HEK293 (cell line): ENCODE measurements at regions not wholly inside any gene's neighbourhood (a gene's known extent, or its start where the extent isn't known, plus 50 kb on each side); places are given as distances from the start of the nearest gene placed in this dataset.

ENCODE experiments used
- INSM2 ChIP-seq: fragments of 450-650 bp; formaldehyde crosslinking; IDR thresholded peaks from 2 replicates; pipeline ENCODE4 v1.5.1; 2016; ENCODE audit warnings: missing biosample characterization, missing genetic modification characterization
- KLF7 ChIP-seq: fragments of 450-650 bp; formaldehyde crosslinking; IDR thresholded peaks from 2 replicates; pipeline ENCODE4 v1.5.1; 2016; ENCODE audit warnings: missing biosample characterization, missing genetic modification characterization, borderline replicate concordance
- KLF9 ChIP-seq: fragments of 450-650 bp; formaldehyde crosslinking; IDR thresholded peaks from 2 replicates; pipeline ENCODE4 v1.5.1; 2016; ENCODE audit warnings: missing biosample characterization, missing genetic modification characterization, low read depth
- MYNN ChIP-seq: fragments of 450-650 bp; formaldehyde crosslinking; IDR thresholded peaks from 2 replicates; pipeline ENCODE4 v1.5.1; 2016; ENCODE audit warnings: missing biosample characterization, missing genetic modification characterization, borderline replicate concordance
- OVOL3 ChIP-seq: fragments of 450-650 bp; formaldehyde crosslinking; IDR thresholded peaks from 2 replicates; pipeline ENCODE4 v1.5.1; 2016; ENCODE audit warnings: missing biosample characterization, missing genetic modification characterization
- PRDM2 ChIP-seq: fragments of 450-650 bp; formaldehyde crosslinking; IDR thresholded peaks from 2 replicates; pipeline ENCODE4 v1.5.1; 2016; ENCODE audit warnings: missing biosample characterization, missing genetic modification characterization, borderline replicate concordance
- SALL2 ChIP-seq: fragments of 450-650 bp; formaldehyde crosslinking; IDR thresholded peaks from 2 replicates; pipeline ENCODE4 v1.5.0; 2017; ENCODE audit warnings: missing biosample characterization, mild to moderate bottlenecking, missing genetic modification characterization, borderline replicate concordance
- SP2 ChIP-seq: fragments of 450-650 bp; formaldehyde crosslinking; IDR thresholded peaks from 2 replicates; pipeline ENCODE4 v1.5.1; 2016; ENCODE audit warnings: missing biosample characterization, missing genetic modification characterization
- TCF7L2 ChIP-seq: IDR thresholded peaks from 2 replicates; pipeline ENCODE4 v1.6.1; 2011; ENCODE audit warnings: low read depth, mild to moderate bottlenecking, inconsistent platforms, low read length, moderate library complexity, borderline replicate concordance
- TRIM28 ChIP-seq: IDR thresholded peaks from 2 replicates; pipeline ENCODE4 v1.6.1; 2011; ENCODE audit warnings: low read length, control low read depth, borderline replicate concordance
- WT1 ChIP-seq: fragments of 450-650 bp; formaldehyde crosslinking; IDR thresholded peaks from 2 replicates; pipeline ENCODE4 v1.5.1; 2016; ENCODE audit warnings: missing biosample characterization, missing genetic modification characterization
- ZBTB48 ChIP-seq: fragments of 450-650 bp; formaldehyde crosslinking; IDR thresholded peaks from 2 replicates; pipeline ENCODE4 v1.5.1; 2016; ENCODE audit warnings: missing biosample characterization, missing genetic modification characterization
- ZFHX2 ChIP-seq: fragments of 450-650 bp; formaldehyde crosslinking; conservative IDR thresholded peaks from 2 replicates; pipeline ENCODE4 v1.5.1; 2016; ENCODE audit warnings: missing biosample characterization, missing genetic modification characterization
- ZFP69B ChIP-seq: fragments of 450-650 bp; formaldehyde crosslinking; IDR thresholded peaks from 2 replicates; pipeline ENCODE4 v1.5.1; 2016; ENCODE audit warnings: missing biosample characterization, missing genetic modification characterization
- ZIC2 ChIP-seq: fragments of 450-650 bp; formaldehyde crosslinking; IDR thresholded peaks from 2 replicates; pipeline ENCODE4 v1.5.1; 2016; ENCODE audit warnings: missing biosample characterization, missing genetic modification characterization
- ZNF248 ChIP-seq: fragments of 450-650 bp; formaldehyde crosslinking; IDR thresholded peaks from 2 replicates; pipeline ENCODE4 v1.5.1; 2017; ENCODE audit warnings: missing biosample characterization, missing genetic modification characterization
- ZNF292 ChIP-seq: fragments of 450-650 bp; formaldehyde crosslinking; IDR thresholded peaks from 2 replicates; pipeline ENCODE4 v1.5.1; 2016; ENCODE audit warnings: low read depth, missing biosample characterization, missing genetic modification characterization, borderline replicate concordance
- ZNF335 ChIP-seq: fragments of 450-650 bp; formaldehyde crosslinking; conservative IDR thresholded peaks from 2 replicates; pipeline ENCODE4 v1.5.1; 2016; ENCODE audit warnings: missing biosample characterization, missing genetic modification characterization
- ZNF354C ChIP-seq: fragments of 450-650 bp; formaldehyde crosslinking; IDR thresholded peaks from 2 replicates; pipeline ENCODE4 v1.5.1; 2016; ENCODE audit warnings: missing biosample characterization, missing genetic modification characterization, low read depth, borderline replicate concordance
- ZNF501 ChIP-seq: fragments of 450-650 bp; formaldehyde crosslinking; IDR thresholded peaks from 2 replicates; pipeline ENCODE4 v1.5.1; 2016; ENCODE audit warnings: missing biosample characterization, missing genetic modification characterization
- ZNF558 ChIP-seq: fragments of 450-650 bp; formaldehyde crosslinking; IDR thresholded peaks from 2 replicates; pipeline ENCODE4 v1.5.1; 2016; ENCODE audit warnings: missing biosample characterization, missing genetic modification characterization
- ZNF600 ChIP-seq: fragments of 450-650 bp; formaldehyde crosslinking; IDR thresholded peaks from 2 replicates; pipeline ENCODE4 v1.5.1; 2016; ENCODE audit warnings: missing biosample characterization, missing genetic modification characterization
- ZNF624 ChIP-seq: fragments of 450-650 bp; formaldehyde crosslinking; IDR thresholded peaks from 2 replicates; pipeline ENCODE4 v1.5.1; 2017; ENCODE audit warnings: missing biosample characterization, missing genetic modification characterization
- ZNF664 ChIP-seq: fragments of 450-650 bp; formaldehyde crosslinking; IDR thresholded peaks from 2 replicates; pipeline ENCODE4 v1.5.1; 2016; ENCODE audit warnings: missing biosample characterization, missing genetic modification characterization
- ZNF777 ChIP-seq: fragments of 450-650 bp; formaldehyde crosslinking; IDR thresholded peaks from 2 replicates; pipeline ENCODE4 v1.5.1; 2017; ENCODE audit warnings: missing biosample characterization, missing genetic modification characterization, borderline replicate concordance
- ZNF791 ChIP-seq: fragments of 450-650 bp; formaldehyde crosslinking; IDR thresholded peaks from 2 replicates; pipeline ENCODE4 v1.5.1; 2016; ENCODE audit warnings: missing biosample characterization, missing genetic modification characterization
- TF ChIP-seq, protein P1 (sequence below): fragments of 450-650 bp; formaldehyde crosslinking; IDR thresholded peaks from 2 replicates; pipeline ENCODE4 v1.5.1; 2017; ENCODE audit warnings: missing biosample characterization, missing genetic modification characterization
- TF ChIP-seq, protein P2 (sequence below): fragments of 450-650 bp; formaldehyde crosslinking; IDR thresholded peaks from 2 replicates; pipeline ENCODE4 v1.5.1; 2016; ENCODE audit warnings: missing biosample characterization, missing genetic modification characterization

- TF ChIP-seq, protein P1, sequence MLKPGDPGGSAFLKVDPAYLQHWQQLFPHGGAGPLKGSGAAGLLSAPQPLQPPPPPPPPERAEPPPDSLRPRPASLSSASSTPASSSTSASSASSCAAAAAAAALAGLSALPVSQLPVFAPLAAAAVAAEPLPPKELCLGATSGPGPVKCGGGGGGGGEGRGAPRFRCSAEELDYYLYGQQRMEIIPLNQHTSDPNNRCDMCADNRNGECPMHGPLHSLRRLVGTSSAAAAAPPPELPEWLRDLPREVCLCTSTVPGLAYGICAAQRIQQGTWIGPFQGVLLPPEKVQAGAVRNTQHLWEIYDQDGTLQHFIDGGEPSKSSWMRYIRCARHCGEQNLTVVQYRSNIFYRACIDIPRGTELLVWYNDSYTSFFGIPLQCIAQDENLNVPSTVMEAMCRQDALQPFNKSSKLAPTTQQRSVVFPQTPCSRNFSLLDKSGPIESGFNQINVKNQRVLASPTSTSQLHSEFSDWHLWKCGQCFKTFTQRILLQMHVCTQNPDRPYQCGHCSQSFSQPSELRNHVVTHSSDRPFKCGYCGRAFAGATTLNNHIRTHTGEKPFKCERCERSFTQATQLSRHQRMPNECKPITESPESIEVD (tag by site-specific recombination), result no peak
- TF ChIP-seq OVOL3 (tag by site-specific recombination), result peak; percentile 86; the same call in 1 of the 2 replicates
- peak; percentile 77 for TF ChIP-seq ZBTB48
- TF ChIP-seq ZFP69B, result no peak
- TF ChIP-seq ZNF354C (tag by site-specific recombination), result no peak
- TF ChIP-seq, protein P2, sequence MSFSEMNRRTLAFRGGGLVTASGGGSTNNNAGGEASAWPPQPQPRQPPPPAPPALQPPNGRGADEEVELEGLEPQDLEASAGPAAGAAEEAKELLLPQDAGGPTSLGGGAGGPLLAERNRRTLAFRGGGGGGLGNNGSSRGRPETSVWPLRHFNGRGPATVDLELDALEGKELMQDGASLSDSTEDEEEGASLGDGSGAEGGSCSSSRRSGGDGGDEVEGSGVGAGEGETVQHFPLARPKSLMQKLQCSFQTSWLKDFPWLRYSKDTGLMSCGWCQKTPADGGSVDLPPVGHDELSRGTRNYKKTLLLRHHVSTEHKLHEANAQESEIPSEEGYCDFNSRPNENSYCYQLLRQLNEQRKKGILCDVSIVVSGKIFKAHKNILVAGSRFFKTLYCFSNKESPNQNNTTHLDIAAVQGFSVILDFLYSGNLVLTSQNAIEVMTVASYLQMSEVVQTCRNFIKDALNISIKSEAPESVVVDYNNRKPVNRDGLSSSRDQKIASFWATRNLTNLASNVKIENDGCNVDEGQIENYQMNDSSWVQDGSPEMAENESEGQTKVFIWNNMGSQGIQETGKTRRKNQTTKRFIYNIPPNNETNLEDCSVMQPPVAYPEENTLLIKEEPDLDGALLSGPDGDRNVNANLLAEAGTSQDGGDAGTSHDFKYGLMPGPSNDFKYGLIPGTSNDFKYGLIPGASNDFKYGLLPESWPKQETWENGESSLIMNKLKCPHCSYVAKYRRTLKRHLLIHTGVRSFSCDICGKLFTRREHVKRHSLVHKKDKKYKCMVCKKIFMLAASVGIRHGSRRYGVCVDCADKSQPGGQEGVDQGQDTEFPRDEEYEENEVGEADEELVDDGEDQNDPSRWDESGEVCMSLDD (tag by site-specific recombination), result no peak
- no peak for TF ChIP-seq PRDM2 (tag by site-specific recombination)
- no peak for TF ChIP-seq ZNF624
- TF ChIP-seq ZNF600 (tag by site-specific recombination), result peak; percentile 96
- TF ChIP-seq KLF7 (tag by site-specific recombination), result no peak
- no peak for TF ChIP-seq ZNF664 (tag by site-specific recombination)
- TF ChIP-seq ZNF501 (tag by site-specific recombination), result no peak
- TF ChIP-seq SALL2 (tag by site-specific recombination), result no peak
- TF ChIP-seq ZNF558 (tag by site-specific recombination), result no peak
- no peak for TF ChIP-seq ZNF292 (tag by site-specific recombination)
- TF ChIP-seq ZNF335, result no peak
- peak; percentile 97 for TF ChIP-seq WT1
- TF ChIP-seq ZNF791 (tag by site-specific recombination), result no peak
- no peak for TF ChIP-seq MYNN (tag by site-specific recombination)
- 0 out of 2 replicates have a peak, but pooled peaks have one; percentile 32 for TF ChIP-seq INSM2 (tag by site-specific recombination)
- no peak for TF ChIP-seq TCF7L2
- TF ChIP-seq SP2 (tag by site-specific recombination), result no peak
- TF ChIP-seq TRIM28, result peak; percentile 29; the same call in 1 of the 2 replicates
- TF ChIP-seq ZNF248, result no peak
- TF ChIP-seq KLF9 (tag by site-specific recombination), result no peak
- peak; percentile 98 for TF ChIP-seq ZIC2 (tag by site-specific recombination)
- no peak for TF ChIP-seq ZNF777 (tag by site-specific recombination)
- peak; percentile 93 for TF ChIP-seq ZFHX2 (tag by site-specific recombination)
Measured at GRCh38 chr1:229148041-229148671, 122.8 kb upstream of the RAB4A start (continued).
